ENCODE measurements at regions not wholly inside any gene's neighbourhood (a gene's known extent, or its start where the extent isn't known, plus 50 kb on each side); places are given as distances from the start of the nearest gene placed in this dataset.

DNA sequence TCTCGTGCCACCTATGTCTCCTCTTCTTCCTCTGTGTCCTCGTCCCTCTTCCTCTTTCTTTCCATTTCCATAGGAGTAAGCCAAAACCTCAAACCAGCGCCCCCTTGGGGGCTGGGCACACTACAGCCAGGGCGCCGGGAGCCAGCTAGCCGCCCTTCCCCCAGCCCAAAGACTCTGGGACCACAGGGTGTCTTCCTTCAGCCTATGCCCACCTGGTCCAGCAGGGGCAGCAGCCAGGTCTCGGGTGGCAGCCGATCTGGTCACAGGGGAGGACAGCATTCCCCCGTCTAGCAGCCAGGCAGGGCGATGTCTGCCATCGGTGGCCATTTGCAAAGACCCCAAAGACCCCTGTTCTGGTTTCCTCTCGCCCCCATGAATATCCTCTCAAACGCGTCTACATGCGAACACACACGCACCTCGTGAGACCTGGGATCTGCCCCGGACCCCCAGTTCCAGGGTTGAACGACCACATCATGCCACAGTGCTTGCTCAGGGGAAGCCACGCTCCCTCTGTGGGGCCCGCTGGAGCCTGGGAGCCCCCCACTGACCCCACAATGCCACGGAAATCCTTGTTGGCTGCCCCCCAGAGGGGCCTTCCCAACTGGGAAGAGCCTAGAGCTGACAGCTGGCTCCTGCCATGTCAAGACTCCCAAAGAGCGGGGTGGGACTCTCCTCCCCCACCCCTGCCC, 546.0 kb upstream of the CCDC179 start:
- TF ChIP-seq, protein P1, sequence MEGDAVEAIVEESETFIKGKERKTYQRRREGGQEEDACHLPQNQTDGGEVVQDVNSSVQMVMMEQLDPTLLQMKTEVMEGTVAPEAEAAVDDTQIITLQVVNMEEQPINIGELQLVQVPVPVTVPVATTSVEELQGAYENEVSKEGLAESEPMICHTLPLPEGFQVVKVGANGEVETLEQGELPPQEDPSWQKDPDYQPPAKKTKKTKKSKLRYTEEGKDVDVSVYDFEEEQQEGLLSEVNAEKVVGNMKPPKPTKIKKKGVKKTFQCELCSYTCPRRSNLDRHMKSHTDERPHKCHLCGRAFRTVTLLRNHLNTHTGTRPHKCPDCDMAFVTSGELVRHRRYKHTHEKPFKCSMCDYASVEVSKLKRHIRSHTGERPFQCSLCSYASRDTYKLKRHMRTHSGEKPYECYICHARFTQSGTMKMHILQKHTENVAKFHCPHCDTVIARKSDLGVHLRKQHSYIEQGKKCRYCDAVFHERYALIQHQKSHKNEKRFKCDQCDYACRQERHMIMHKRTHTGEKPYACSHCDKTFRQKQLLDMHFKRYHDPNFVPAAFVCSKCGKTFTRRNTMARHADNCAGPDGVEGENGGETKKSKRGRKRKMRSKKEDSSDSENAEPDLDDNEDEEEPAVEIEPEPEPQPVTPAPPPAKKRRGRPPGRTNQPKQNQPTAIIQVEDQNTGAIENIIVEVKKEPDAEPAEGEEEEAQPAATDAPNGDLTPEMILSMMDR (IDR thresholded peaks at IDR 0.05; ENCODE audit: insufficient read depth, low read depth, low read length) = no peak
- TF ChIP-seq EZH2 (IDR thresholded peaks at IDR 0.05; ENCODE audit: insufficient read depth, low read length) = no peak
- Histone ChIP-seq H3K79me2 (ENCODE audit: insufficient read depth, low read length) (no peaks in the 10 kb centered on the region), H3K9me3 (ENCODE audit: insufficient read depth, low read depth, low read length) (no peaks in the 10 kb centered on the region), H4K20me1 (ENCODE audit: insufficient read depth, low read length) (no peaks in the 10 kb centered on the region), H3K4me3 (ENCODE audit: insufficient read depth, low read depth, low read length) (no peak overlapping the region), H2AFZ (ENCODE audit: low read depth, low read length) (no peak overlapping the region), H3K4me1 (ENCODE audit: insufficient read depth, low read length) (no peaks in the 10 kb centered on the region), H3K27me3 (ENCODE audit: insufficient read depth, low read length) (no peaks in the 10 kb centered on the region), H3K27ac (ENCODE audit: low read depth, low read length) (no peak overlapping the region), H3K4me2 (ENCODE audit: low read length) (no peak overlapping the region), H3K9ac (ENCODE audit: low read length) (no peak overlapping the region), H3K36me3 (ENCODE audit: insufficient read depth, low read length) (no peaks in the 10 kb centered on the region)
- Mint-ChIP-seq H3K27ac (ENCODE audit: unreplicated experiment) (no peak overlapping the region), H3K4me1 (ENCODE audit: low read depth, unreplicated experiment) (no peaks in the 10 kb centered on the region), H3K27me3 (ENCODE audit: low read depth, unreplicated experiment) (no peaks in the 10 kb centered on the region), H3K36me3 (ENCODE audit: low read depth, unreplicated experiment) (no peaks in the 10 kb centered on the region), H3K9me3 (ENCODE audit: unreplicated experiment) (peaks cover 22% of the 10 kb centered on the region), H3K4me3 (ENCODE audit: unreplicated experiment) (no peak overlapping the region)
- DNase-seq (ENCODE audit: low read depth) = no peak
- no peak for FAIRE-seq

DNA sequence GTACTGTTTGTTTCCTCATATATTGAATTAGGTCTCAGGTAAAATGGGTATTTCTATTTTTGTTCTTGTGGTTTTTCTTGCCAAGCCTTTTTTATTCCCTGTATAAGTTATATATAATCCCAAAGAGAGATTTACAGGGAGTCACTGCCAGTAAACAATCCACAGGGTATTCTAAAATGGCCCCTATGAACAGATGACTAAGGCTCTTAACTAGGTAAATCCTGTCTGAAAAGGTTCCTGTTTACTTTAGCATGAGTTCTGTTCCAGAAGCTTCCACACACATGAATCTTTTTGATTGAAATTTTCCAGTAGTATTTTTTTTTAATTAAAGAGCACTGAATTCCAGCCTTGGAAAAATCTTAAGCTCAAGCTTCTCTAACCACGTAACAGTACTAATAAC, 552.8 kb upstream of the CCDC179 start:
- H3K9ac ChIP-seq (ENCODE audit: low read length) = no peak overlapping the region
- no peak overlapping the region for H3K27ac ChIP-seq (ENCODE audit: low read depth, low read length)
- Mint-ChIP-seq H3K27ac (ENCODE audit: unreplicated experiment) (no peak overlapping the region), H3K4me1 (ENCODE audit: low read depth, unreplicated experiment) (no peaks in the 10 kb centered on the region), H3K36me3 (ENCODE audit: low read depth, unreplicated experiment) (no peaks in the 10 kb centered on the region), H3K9me3 (ENCODE audit: unreplicated experiment) (peaks cover 15% of the 10 kb centered on the region), H3K4me3 (ENCODE audit: unreplicated experiment) (no peak overlapping the region), H3K27me3 (ENCODE audit: low read depth, unreplicated experiment) (no peaks in the 10 kb centered on the region)
- H3K79me2 ChIP-seq (ENCODE audit: insufficient read depth, low read length) = no peaks in the 10 kb centered on the region
- no peaks in the 10 kb centered on the region for H3K27me3 ChIP-seq (ENCODE audit: insufficient read depth, low read length)
- no peaks in the 10 kb centered on the region for H3K9me3 ChIP-seq (ENCODE audit: insufficient read depth, low read depth, low read length)
- H2AFZ ChIP-seq (ENCODE audit: low read depth, low read length) = no peak overlapping the region
- H4K20me1 ChIP-seq (ENCODE audit: insufficient read depth, low read length) = no peaks in the 10 kb centered on the region
- no peak for TF ChIP-seq EZH2 (IDR thresholded peaks at IDR 0.05; ENCODE audit: insufficient read depth, low read length)
- TF ChIP-seq, protein P1 (IDR thresholded peaks at IDR 0.05; ENCODE audit: insufficient read depth, low read depth, low read length) = no peak
- H3K4me3 ChIP-seq (ENCODE audit: insufficient read depth, low read depth, low read length) = no peak overlapping the region
- DNase-seq (ENCODE audit: low read depth) (peak; percentile 23), FAIRE-seq (no peak)
- H3K4me1 ChIP-seq (ENCODE audit: insufficient read depth, low read length) = no peaks in the 10 kb centered on the region
- H3K36me3 ChIP-seq (ENCODE audit: insufficient read depth, low read length) = no peaks in the 10 kb centered on the region
- no peak overlapping the region for H3K4me2 ChIP-seq (ENCODE audit: low read length)

DNA sequence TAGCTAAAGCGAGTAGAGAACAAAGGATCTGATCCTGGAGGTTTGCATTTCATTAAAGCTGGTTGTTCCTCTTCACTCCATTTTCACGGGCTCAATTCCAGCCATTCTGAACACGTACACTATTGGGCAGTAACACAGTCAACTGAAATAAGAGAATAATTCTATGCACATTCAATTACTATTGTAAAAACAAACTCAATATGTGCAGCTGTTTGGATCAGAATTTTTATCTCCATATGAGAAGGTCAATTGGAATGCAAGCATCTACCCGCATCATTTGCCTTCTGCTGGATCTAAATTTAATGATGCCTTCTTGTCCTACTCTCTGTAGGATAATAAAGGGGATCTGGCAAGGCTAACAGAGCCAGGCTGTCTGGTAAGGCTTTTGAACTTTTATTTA, 562.8 kb upstream of the CCDC179 start:
- Histone ChIP-seq H3K9ac (ENCODE audit: low read length) (no peak overlapping the region), H3K36me3 (ENCODE audit: insufficient read depth, low read length) (no peaks in the 10 kb centered on the region), H2AFZ (ENCODE audit: low read depth, low read length) (peak overlapping the region; percentile 18), H3K79me2 (ENCODE audit: insufficient read depth, low read length) (no peaks in the 10 kb centered on the region), H3K27me3 (ENCODE audit: insufficient read depth, low read length) (no peaks in the 10 kb centered on the region), H3K27ac (ENCODE audit: low read depth, low read length) (no peak overlapping the region), H3K9me3 (ENCODE audit: insufficient read depth, low read depth, low read length) (no peaks in the 10 kb centered on the region), H3K4me2 (ENCODE audit: low read length) (no peak overlapping the region), H4K20me1 (ENCODE audit: insufficient read depth, low read length) (no peaks in the 10 kb centered on the region), H3K4me1 (ENCODE audit: insufficient read depth, low read length) (peaks cover 2% of the 10 kb centered on the region), H3K4me3 (ENCODE audit: insufficient read depth, low read depth, low read length) (no peak overlapping the region)
- DNase-seq (ENCODE audit: low read depth) (peak; percentile 65), FAIRE-seq (no peak)
- Mint-ChIP-seq H3K27me3 (ENCODE audit: low read depth, unreplicated experiment) (no peaks in the 10 kb centered on the region), H3K36me3 (ENCODE audit: low read depth, unreplicated experiment) (no peaks in the 10 kb centered on the region), H3K27ac (ENCODE audit: unreplicated experiment) (no peak overlapping the region), H3K4me3 (ENCODE audit: unreplicated experiment) (no peak overlapping the region), H3K9me3 (ENCODE audit: unreplicated experiment) (peaks cover 3% of the 10 kb centered on the region), H3K4me1 (ENCODE audit: low read depth, unreplicated experiment) (no peaks in the 10 kb centered on the region)
- no peak for TF ChIP-seq EZH2 (IDR thresholded peaks at IDR 0.05; ENCODE audit: insufficient read depth, low read length)
- TF ChIP-seq, protein P1 (IDR thresholded peaks at IDR 0.05; ENCODE audit: insufficient read depth, low read depth, low read length) = no peak
